ENCODE measurements at regions not wholly inside any gene's neighbourhood (a gene's known extent, or its start where the extent isn't known, plus 50 kb on each side); places are given as distances from the start of the nearest gene placed in this dataset.

DNA sequence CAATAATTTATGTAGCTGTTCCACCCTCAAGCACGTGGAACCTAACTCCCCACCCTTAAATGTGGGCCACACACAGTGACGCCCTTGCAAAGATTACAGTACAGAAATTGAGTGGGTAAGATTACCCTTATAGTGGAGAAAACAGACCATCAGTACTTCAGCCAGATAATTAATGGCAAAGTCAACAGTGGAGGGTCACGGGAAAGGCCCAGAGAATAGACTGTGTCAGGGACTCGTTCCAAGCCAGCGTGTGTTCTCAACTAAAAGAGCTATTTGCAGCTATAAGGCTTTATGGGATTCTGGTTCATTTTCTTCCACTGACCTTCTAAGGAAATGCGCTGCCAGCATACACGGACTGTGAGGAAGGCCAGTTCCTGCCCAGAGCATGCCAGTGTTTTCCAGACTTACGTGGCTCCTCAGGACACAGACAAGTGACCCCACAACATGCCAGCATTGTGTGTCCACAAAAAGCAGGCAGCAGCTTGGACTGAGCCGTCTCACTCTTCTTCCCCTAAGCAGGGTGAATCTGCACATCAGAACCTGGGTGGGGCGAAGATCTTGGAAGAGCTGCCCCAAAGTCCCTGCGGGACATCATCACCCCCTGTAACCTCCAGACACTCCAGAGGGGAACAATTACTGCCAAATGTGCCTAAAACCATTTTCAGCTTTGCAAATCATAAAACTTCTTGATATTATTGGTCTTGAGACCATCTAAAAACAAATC lies 428.5 kb downstream of the OCA2 start:
- ChIA-PET CTCF (interaction anchor here (0.6 to 2.4 kb wide), 4 partner anchors 11 to 415 kb away, joined by 3 to 8 read pairs (median 4); no protein-coding TSS in a partner anchor), POLR2A (no interaction called here)
- Mint-ChIP-seq H3K27ac (no peak overlapping the region), H3K36me3 (no peaks in the 10 kb centered on the region), H3K27me3 (ENCODE audit: low read depth) (no peaks in the 10 kb centered on the region), H3K4me1 (peaks cover 15% of the 10 kb centered on the region), H3K4me3 (no peak overlapping the region), H3K9me3 (no peaks in the 10 kb centered on the region)
- ATAC-seq = no peak
- TF ChIP-seq, protein P1, sequence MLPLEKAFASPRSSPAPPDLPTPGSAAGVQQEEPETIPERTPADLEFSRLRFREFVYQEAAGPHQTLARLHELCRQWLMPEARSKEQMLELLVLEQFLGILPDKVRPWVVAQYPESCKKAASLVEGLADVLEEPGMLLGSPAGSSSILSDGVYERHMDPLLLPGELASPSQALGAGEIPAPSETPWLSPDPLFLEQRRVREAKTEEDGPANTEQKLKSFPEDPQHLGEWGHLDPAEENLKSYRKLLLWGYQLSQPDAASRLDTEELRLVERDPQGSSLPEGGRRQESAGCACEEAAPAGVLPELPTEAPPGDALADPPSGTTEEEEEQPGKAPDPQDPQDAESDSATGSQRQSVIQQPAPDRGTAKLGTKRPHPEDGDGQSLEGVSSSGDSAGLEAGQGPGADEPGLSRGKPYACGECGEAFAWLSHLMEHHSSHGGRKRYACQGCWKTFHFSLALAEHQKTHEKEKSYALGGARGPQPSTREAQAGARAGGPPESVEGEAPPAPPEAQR (CRISPR knock-in tag; IDR thresholded peaks at IDR 0.05) = no peak
- TF ChIP-seq SP1 (CRISPR knock-in tag; conservative IDR thresholded peaks at IDR 0.05) (no peak), NR1H2 (CRISPR knock-in tag; IDR thresholded peaks at IDR 0.05) (no peak), NFE2L1 (CRISPR knock-in tag; IDR thresholded peaks at IDR 0.05) (no peak), ZNF423 (CRISPR knock-in tag; IDR thresholded peaks at IDR 0.05) (no peak), ATF1 (CRISPR knock-in tag; IDR thresholded peaks at IDR 0.05) (no peak), ZNF317 (CRISPR knock-in tag; IDR thresholded peaks at IDR 0.05; ENCODE audit: borderline replicate concordance, low read depth) (no peak), ZNF263 (CRISPR knock-in tag; IDR thresholded peaks at IDR 0.05; ENCODE audit: low read depth) (no peak), GABPB1 (CRISPR knock-in tag; IDR thresholded peaks at IDR 0.05) (no peak), ZNF232 (CRISPR knock-in tag; IDR thresholded peaks at IDR 0.05) (no peak), CBFB (CRISPR knock-in tag; IDR thresholded peaks at IDR 0.05; ENCODE audit: low read depth) (no peak)
- TF ChIP-seq, protein P2, sequence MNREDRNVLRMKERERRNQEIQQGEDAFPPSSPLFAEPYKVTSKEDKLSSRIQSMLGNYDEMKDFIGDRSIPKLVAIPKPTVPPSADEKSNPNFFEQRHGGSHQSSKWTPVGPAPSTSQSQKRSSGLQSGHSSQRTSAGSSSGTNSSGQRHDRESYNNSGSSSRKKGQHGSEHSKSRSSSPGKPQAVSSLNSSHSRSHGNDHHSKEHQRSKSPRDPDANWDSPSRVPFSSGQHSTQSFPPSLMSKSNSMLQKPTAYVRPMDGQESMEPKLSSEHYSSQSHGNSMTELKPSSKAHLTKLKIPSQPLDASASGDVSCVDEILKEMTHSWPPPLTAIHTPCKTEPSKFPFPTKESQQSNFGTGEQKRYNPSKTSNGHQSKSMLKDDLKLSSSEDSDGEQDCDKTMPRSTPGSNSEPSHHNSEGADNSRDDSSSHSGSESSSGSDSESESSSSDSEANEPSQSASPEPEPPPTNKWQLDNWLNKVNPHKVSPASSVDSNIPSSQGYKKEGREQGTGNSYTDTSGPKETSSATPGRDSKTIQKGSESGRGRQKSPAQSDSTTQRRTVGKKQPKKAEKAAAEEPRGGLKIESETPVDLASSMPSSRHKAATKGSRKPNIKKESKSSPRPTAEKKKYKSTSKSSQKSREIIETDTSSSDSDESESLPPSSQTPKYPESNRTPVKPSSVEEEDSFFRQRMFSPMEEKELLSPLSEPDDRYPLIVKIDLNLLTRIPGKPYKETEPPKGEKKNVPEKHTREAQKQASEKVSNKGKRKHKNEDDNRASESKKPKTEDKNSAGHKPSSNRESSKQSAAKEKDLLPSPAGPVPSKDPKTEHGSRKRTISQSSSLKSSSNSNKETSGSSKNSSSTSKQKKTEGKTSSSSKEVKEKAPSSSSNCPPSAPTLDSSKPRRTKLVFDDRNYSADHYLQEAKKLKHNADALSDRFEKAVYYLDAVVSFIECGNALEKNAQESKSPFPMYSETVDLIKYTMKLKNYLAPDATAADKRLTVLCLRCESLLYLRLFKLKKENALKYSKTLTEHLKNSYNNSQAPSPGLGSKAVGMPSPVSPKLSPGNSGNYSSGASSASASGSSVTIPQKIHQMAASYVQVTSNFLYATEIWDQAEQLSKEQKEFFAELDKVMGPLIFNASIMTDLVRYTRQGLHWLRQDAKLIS (CRISPR knock-in tag; IDR thresholded peaks at IDR 0.05; ENCODE audit: borderline replicate concordance) = no peak
- TF ChIP-seq, protein P3, sequence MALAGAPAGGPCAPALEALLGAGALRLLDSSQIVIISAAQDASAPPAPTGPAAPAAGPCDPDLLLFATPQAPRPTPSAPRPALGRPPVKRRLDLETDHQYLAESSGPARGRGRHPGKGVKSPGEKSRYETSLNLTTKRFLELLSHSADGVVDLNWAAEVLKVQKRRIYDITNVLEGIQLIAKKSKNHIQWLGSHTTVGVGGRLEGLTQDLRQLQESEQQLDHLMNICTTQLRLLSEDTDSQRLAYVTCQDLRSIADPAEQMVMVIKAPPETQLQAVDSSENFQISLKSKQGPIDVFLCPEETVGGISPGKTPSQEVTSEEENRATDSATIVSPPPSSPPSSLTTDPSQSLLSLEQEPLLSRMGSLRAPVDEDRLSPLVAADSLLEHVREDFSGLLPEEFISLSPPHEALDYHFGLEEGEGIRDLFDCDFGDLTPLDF (CRISPR knock-in tag; IDR thresholded peaks at IDR 0.05) = no peak
- no peak for DNase-seq (ENCODE audit: low spot score)

DNA sequence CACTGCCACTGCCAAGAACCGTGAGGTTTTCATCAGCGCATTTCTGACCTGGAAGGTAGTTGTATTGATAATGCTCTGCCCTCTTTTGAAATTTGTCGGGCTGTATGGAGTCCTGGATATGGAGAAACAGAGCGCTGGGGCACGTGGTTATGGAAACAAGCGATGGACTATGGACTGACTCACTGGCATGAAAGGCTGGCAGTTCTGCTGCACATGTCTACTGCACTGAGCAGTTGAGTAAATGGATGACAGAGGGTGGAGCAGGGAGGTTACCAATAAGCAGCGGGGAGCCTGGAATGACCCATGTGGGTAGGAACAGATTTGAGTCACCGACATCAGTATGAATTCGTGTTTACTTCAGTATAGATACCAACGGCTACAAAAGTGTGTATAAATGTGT lies 429.5 kb downstream of the OCA2 start:
- no peaks in the 10 kb centered on the region for H3K9me3 Mint-ChIP-seq
- H3K27me3 Mint-ChIP-seq (ENCODE audit: low read depth) = no peaks in the 10 kb centered on the region
- H3K27ac Mint-ChIP-seq = no peak overlapping the region
- CTCF ChIA-PET = interaction anchor here (1.1 kb wide), 1 partner anchor 11 kb away, joined by 3 read pairs; no protein-coding TSS in a partner anchor
- ATAC-seq (no peak), DNase-seq (ENCODE audit: low spot score) (no peak)
- POLR2A ChIA-PET = no interaction called here
- no peaks in the 10 kb centered on the region for H3K36me3 Mint-ChIP-seq
- no peak overlapping the region for H3K4me3 Mint-ChIP-seq
- H3K4me1 Mint-ChIP-seq = peaks cover 24% of the 10 kb centered on the region
- no peak for TF ChIP-seq ZBTB21 (CRISPR knock-in tag; IDR thresholded peaks at IDR 0.05; ENCODE audit: borderline replicate concordance)
- TF ChIP-seq NFATC4 (CRISPR knock-in tag; IDR thresholded peaks at IDR 0.05) = no peak
- TF ChIP-seq ATF2 (CRISPR knock-in tag; IDR thresholded peaks at IDR 0.05; ENCODE audit: borderline replicate concordance, low read depth) = no peak
- TF ChIP-seq ESRRA (CRISPR knock-in tag; IDR thresholded peaks at IDR 0.05; ENCODE audit: borderline replicate concordance) = no peak
- no peak for TF ChIP-seq KAT7 (CRISPR knock-in tag; IDR thresholded peaks at IDR 0.05; ENCODE audit: borderline replicate concordance)
- no peak for TF ChIP-seq CBFB (CRISPR knock-in tag; IDR thresholded peaks at IDR 0.05; ENCODE audit: low read depth)
- TF ChIP-seq EMX1 (CRISPR knock-in tag; IDR thresholded peaks at IDR 0.05) = no peak
- TF ChIP-seq, protein P2 (CRISPR knock-in tag; IDR thresholded peaks at IDR 0.05; ENCODE audit: borderline replicate concordance) = no peak
- no peak for TF ChIP-seq NR1H2 (CRISPR knock-in tag; IDR thresholded peaks at IDR 0.05)
- TF ChIP-seq ATF1 (CRISPR knock-in tag; IDR thresholded peaks at IDR 0.05) = no peak
- TF ChIP-seq CREM (CRISPR knock-in tag; IDR thresholded peaks at IDR 0.05) = no peak
- TF ChIP-seq PRRX2 (CRISPR knock-in tag; IDR thresholded peaks at IDR 0.05) = no peak
- TF ChIP-seq JUN (CRISPR knock-in tag; IDR thresholded peaks at IDR 0.05) = no peak
- no peak for TF ChIP-seq SMAD4 (CRISPR knock-in tag; IDR thresholded peaks at IDR 0.05)

Measured in WTC11 (cell line).